Activated naive CD8-positive, alpha-beta T cell treated with anti-CD3 and anti-CD28 coated beads, Interleukin-2, amount 50 U/mL, for 16 hours (primary cell): ENCODE measurements at regions not wholly inside any gene's neighbourhood (a gene's known extent, or its start where the extent isn't known, plus 50 kb on each side); places are given as distances from the start of the nearest gene placed in this dataset.
A peak's percentile ranks its signal among the peaks of the same experiment; 100 is the strongest.
"Not testable (repeated sequence)": the region's sequence is repeated elsewhere in the genome, so short reads cannot be mapped to it uniquely, and the experiment has no call there.

Experiments used
- DNase-seq: peaks from one replicate; pipeline ENCODE4 v3.0.0-alpha.2; 2020; ENCODE audit warnings: low read depth, low spot score

DNA sequence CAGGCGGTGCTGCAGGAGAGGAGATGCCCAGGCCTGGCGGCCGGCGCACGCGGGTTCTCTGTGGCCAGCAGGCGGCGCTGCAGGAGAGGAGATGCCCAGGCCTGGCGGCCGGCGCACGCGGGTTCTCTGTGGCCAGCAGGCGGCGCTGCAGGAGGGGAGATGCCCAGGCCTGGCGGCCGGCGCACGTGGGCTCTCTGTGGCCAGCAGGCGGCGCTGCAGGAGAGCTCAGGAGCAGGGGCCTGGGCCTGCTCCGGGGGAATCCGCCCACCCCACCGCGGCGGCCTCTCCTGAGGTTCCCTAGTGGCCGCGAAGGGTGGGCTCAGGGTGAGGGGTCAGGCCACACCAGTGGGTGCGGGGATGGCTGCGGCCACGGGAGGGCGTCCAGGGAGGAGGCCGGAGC lies 75.9 kb downstream of the OR4F16 start:
- DNase-seq = not testable (repeated sequence)

- not testable (repeated sequence) for DNase-seq
These were observed 77.3 kb downstream of the OR4F16 start for GRCh38 chr1:609161-609560.

GRCh38 chr1:605279-605678 lies 81.2 kb downstream of the OR4F16 start:
- DNase-seq = peak; percentile 6

- DNase-seq = not testable (repeated sequence)
These were observed 98.2 kb downstream of the OR4F16 start for GRCh38 chr1:588211-588610.

DNA sequence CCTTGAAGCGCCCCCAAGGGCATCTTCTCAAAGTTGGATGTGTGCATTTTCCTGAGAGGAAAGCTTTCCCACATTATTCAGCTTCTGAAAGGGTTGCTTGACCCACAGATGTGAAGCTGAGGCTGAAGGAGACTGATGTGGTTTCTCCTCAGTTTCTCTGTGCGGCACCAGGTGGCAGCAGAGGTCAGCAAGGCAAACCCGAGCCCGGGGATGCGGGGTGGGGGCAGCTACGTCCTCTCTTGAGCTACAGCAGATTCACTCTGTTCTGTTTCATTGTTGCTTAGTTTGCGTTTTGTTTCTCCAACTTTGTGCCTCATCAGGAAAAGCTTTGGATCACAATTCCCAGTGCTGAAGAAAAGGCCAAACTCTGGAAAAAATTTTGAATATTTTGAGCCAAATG lies 100.5 kb downstream of the OR4F16 start:
- peak; percentile 31 for DNase-seq
